ENCODE measurements at regions not wholly inside any gene's neighbourhood (a gene's known extent, or its start where the extent isn't known, plus 50 kb on each side); places are given as distances from the start of the nearest gene placed in this dataset.

DNA sequence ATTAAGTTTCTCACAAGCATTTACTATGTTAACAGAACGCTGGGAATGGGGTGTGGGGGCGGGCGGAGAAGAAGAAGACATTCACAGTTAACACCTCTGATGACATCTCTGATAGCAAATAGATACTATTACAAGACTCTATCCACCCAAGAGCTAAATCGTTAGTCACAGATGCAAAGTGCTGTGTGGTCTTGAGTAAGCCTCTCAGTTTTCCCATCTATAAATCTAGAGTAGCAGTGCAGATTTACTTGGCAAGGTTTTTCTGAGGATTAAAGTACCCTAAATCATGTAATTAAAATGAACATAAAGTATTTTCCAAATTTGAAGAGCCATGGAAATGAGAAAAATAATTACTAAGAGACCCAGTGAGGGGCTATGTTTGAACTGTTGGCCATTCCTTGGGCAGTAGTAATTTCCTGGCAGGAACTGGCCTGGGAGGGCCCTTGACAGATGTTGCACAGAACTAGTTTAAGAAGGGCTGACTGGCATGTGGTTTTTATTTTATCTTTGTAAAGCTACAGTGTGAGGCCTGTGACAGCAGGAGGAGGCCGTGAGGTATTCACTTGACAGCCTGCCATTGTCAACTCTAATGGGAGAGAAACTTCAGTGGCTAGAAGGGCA is 58.7 kb upstream of the APOBEC4 start:
- no peak for ATAC-seq
- DNase-seq (ENCODE audit: low spot score), result no peak

DNA sequence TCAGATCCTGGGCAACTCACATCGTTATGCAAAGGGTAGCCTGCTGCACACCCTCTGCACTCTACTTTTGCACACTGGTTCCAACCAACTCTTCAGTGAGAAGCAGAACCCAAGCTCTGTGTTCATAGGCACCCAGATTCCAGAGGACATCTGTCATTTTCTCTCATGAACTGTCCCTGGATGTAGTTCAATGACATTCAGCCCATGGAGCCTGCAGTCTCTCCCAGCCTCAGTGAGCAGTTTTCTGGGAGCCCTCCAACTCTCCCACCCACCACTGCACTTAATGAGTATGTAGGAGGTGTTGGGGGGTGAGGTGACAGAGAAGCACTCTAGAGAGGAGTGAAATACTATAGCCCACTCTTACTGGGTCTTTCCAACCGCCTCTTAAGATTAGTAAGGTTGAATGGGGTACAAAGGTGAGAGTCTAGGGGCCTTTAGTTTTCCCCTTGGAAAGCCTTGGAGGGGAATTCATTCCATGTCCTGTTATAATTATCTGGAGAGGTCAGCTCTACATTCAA is 58.1 kb upstream of the APOBEC4 start:
- DNase-seq (ENCODE audit: low spot score) (no peak), ATAC-seq (no peak)

DNA sequence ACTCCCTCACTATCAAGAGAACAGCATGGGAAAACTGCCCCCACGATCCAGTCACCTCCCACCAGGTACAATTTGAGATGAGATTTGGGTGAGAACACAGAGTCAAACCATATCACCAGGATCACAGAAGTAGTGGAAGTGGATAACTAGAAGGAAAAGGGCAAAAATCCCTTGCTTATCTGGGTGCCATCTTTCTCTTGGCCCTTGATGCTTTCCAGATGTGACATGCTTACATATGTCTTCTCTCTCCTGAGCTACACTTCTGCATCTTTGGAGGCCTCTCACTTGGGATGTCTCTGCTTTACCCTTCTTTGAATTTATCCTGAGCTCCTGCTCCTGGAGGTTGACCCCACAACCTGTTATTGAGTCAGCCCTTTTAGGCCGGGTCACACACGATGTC is 57.6 kb upstream of the APOBEC4 start:
- no peak for ATAC-seq
- no peak for DNase-seq (ENCODE audit: low spot score)

DNA sequence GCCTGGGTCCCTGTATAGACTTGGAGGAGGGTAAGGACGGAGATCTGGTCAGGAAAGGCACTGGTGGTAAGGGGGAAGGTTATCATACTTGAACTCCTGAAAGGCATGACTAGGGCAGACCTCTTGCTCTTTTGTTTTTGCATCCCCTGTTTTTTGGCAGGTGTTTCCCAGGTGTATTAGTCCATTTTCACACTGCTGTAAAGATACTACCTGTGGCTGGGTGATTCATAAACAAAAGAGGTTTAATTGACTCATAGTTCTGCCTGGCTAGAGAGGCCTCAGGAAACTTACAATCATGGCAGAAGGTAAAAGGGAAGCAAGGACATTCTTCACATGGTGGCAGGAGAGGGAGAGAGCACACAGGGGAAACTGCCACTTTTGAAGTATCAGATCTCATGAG is 57.2 kb upstream of the APOBEC4 start:
- ATAC-seq (no peak), DNase-seq (ENCODE audit: low spot score) (no peak)

DNA sequence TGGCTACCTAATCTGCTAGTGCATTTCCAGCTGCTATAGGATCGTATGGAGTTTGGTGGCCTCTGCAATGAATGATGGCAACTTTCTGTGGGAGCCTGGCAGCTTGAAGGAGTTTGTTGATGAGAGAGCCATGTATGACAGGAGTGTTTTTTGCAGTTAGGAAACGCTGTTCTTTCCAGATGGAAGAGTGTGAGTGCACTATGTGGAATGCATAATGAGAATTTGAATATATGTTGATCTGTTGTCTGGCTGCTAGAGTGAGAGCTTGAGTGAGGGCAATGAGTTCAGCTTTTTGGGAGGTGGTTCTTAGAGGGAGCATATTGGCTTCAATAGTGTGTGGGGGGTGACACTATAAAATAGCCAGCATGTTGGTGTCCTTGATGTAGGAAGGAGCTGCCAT is 51.0 kb upstream of the APOBEC4 start:
- no peak for ATAC-seq
- no peak for DNase-seq (ENCODE audit: low spot score)
